Fibroblast of lung (primary cell): ENCODE measurements at regions not wholly inside any gene's neighbourhood (a gene's known extent, or its start where the extent isn't known, plus 50 kb on each side); places are given as distances from the start of the nearest gene placed in this dataset.

ENCODE experiments used
- EZH2 ChIP-seq: IDR thresholded peaks from 2 replicates; pipeline ENCODE4 v1.5.1; 2012; ENCODE audit warnings: low read length, control low read depth, mild to moderate bottlenecking; ENCODE audit errors: missing control alignments
- TF ChIP-seq, protein P1 (sequence below), 2 donors: IDR thresholded peaks in 1 of 2; conservative IDR thresholded peaks in 1 of 2; 1 replicate in 1 of 2; 2 replicates in 1 of 2; pipeline ENCODE4 v1.5.1; 2011 to 2012; ENCODE audit warnings: low read length in 2 of 2, control low read depth in 1 of 2, inconsistent platforms in 1 of 2, low read depth in 1 of 2, mild to moderate bottlenecking in 1 of 2

DNA sequence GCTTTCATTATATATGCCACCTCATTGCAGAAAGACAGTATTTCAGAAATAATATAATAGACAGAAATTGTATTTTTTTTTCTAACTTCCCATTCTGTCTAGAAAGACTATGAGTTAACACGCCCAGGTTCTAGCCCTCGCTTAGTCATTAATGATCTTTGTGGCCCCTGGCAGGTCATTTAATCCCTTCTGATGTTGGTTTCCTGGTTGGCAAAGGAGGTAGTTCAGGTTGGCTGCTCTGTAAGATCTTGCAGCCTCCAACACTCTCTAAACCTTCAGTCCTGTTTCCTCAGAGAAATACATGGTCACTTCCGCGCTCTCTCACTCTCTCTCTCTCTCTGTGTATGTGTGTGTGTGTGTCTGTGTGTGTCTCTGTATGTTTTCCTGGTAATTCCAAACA lies 156.3 kb upstream of the NOCT start:
- TF ChIP-seq, protein P1, sequence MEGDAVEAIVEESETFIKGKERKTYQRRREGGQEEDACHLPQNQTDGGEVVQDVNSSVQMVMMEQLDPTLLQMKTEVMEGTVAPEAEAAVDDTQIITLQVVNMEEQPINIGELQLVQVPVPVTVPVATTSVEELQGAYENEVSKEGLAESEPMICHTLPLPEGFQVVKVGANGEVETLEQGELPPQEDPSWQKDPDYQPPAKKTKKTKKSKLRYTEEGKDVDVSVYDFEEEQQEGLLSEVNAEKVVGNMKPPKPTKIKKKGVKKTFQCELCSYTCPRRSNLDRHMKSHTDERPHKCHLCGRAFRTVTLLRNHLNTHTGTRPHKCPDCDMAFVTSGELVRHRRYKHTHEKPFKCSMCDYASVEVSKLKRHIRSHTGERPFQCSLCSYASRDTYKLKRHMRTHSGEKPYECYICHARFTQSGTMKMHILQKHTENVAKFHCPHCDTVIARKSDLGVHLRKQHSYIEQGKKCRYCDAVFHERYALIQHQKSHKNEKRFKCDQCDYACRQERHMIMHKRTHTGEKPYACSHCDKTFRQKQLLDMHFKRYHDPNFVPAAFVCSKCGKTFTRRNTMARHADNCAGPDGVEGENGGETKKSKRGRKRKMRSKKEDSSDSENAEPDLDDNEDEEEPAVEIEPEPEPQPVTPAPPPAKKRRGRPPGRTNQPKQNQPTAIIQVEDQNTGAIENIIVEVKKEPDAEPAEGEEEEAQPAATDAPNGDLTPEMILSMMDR (conservative IDR thresholded peaks at IDR 0.05 in 1 of 2, IDR thresholded peaks at IDR 0.05 in 1 of 2; ENCODE audit: low read depth in 1 of 2, low read length in 2 of 2) = no peak
- no peak for TF ChIP-seq EZH2
